HepG2 (cell line): ENCODE measurements at regions not wholly inside any gene's neighbourhood (a gene's known extent, or its start where the extent isn't known, plus 50 kb on each side); places are given as distances from the start of the nearest gene placed in this dataset.

Source experiments
- ATAC-seq: fragments of 200-7000 bp; cut with Tn5 transposase; 3 replicates; pipeline ENCODE4 v1.9.1; 2020; ENCODE audit warnings: mild to moderate bottlenecking, moderate library complexity
- BruUV-seq: library from RNA; stranded (reverse); fragments of 400-500 nt; replicated peaks from 2 replicates; lab custom pipeline; 2021; lab: Mats Ljungman, UMichigan
- CTCF ChIA-PET: fragments of 300-600 bp; formaldehyde crosslinking; extraction: SDS; loops from one replicate; lab custom pipeline; 2021; ENCODE audit warnings: low total read pairs, inconsistent platforms, low intra/inter-chr PET ratio; lab: Yijun Ruan, JAX
- POLR2A ChIA-PET: fragments of 350-600 bp; sonication (Branson Sonifier 250); formaldehyde crosslinking; loops from one replicate; lab custom pipeline; 2020; ENCODE audit warnings: antibody characterized with exemption, inconsistent platforms; lab: Yijun Ruan, JAX
- DNase-seq: peaks from one replicate; pipeline ENCODE4 v3.0.0-alpha.2; 2015; ENCODE audit warnings: low spot score
- FAIRE-seq: peaks from 3 replicates; lab custom pipeline; 2011; peaks lifted over from hg19 to GRCh38; lab: Jason Lieb, UNC
- H2AFZ ChIP-seq: one replicate; pipeline ENCODE4 v1.6.1; 2011; ENCODE audit warnings: low read length, inconsistent platforms
- H3K27ac ChIP-seq: fragments of 300-600 bp; 3 replicates; pipeline ENCODE4 v1.8.0; 2011; ENCODE audit warnings: mixed run types, mild to moderate bottlenecking, mixed read lengths, low read length, inconsistent platforms; ENCODE audit not compliant: insufficient read depth; ENCODE audit errors: extremely low read length
- H3K27me3 ChIP-seq, 2 experiments: fragments of 200-600 bp in 1 of 2; 2 replicates in 1 of 2; 3 replicates in 1 of 2; pipeline versions ENCODE4 v1.6.0 to v1.8.0; 2011; ENCODE audit warnings: low read length in 2 of 2, mild to moderate bottlenecking in 2 of 2, moderate library complexity in 2 of 2, inconsistent platforms in 1 of 2; ENCODE audit not compliant: insufficient read depth in 2 of 2, control insufficient read depth in 1 of 2
- H3K36me3 ChIP-seq, 2 experiments: fragments of 200-600 bp in 1 of 2; replicated peaks in 1 of 2; 2 replicates in 1 of 2; 3 replicates in 1 of 2; pipeline versions ENCODE4 v1.5.1 to v1.8.0; 2011; ENCODE audit warnings: low read length in 2 of 2, inconsistent platforms in 1 of 2; ENCODE audit not compliant: insufficient read depth in 2 of 2, control insufficient read depth in 1 of 2
- H3K4me1 ChIP-seq: 2 replicates; pipeline ENCODE4 v1.5.1; 2012; ENCODE audit warnings: low read length, inconsistent platforms; ENCODE audit not compliant: insufficient read depth
- H3K4me2 ChIP-seq: 2 replicates; pipeline ENCODE4 v1.6.0; 2011; ENCODE audit warnings: low read depth, low read length, inconsistent platforms
- H3K4me3 ChIP-seq, 3 experiments: fragments of 200-600 bp in 1 of 3; sonication (generic), shearing (Covaris generic) in 1 of 3; replicated peaks in 1 of 3; 2 replicates each; pipeline ENCODE4 v1.5.1; 2011 to 2016; ENCODE audit warnings: low read length in 3 of 3, inconsistent platforms in 2 of 3, low read depth in 2 of 3, mild to moderate bottlenecking in 2 of 3, control low read depth in 1 of 3, mixed read lengths in 1 of 3; ENCODE audit not compliant: insufficient read depth in 1 of 3
- H3K79me2 ChIP-seq: one replicate; pipeline ENCODE4 v1.6.1; 2011; ENCODE audit warnings: low read length, inconsistent platforms; ENCODE audit not compliant: insufficient read depth
- H3K9ac ChIP-seq: 2 replicates; pipeline ENCODE4 v1.6.0; 2011; ENCODE audit warnings: mild to moderate bottlenecking, low read depth, low read length, inconsistent platforms; ENCODE audit not compliant: insufficient read depth
- H3K9me3 ChIP-seq: 2 replicates; pipeline ENCODE4 v1.5.1; 2012; ENCODE audit warnings: mild to moderate bottlenecking, low read length
- H4K20me1 ChIP-seq: 2 replicates; pipeline ENCODE4 v1.6.0; 2011; ENCODE audit warnings: inconsistent platforms, mild to moderate bottlenecking, low read length, moderate library complexity; ENCODE audit not compliant: insufficient read depth
- HNRNPL ChIP-seq: fragments of 200-400 bp; formaldehyde crosslinking; IDR thresholded peaks from 2 replicates; pipeline ENCODE4 v1.6.1; 2017; ENCODE audit warnings: mild to moderate bottlenecking, low read depth, low read length
- MAFF ChIP-seq: IDR thresholded peaks from 2 replicates; pipeline ENCODE4 v1.6.1; 2011; ENCODE audit warnings: low read depth, low read length, improper control_type of control experiment
- MAFK ChIP-seq, 2 experiments: IDR thresholded peaks in 1 of 2; conservative IDR thresholded peaks in 1 of 2; 2 replicates each; pipeline ENCODE4 v1.6.1; 2011; ENCODE audit warnings: improper control_type of control experiment in 2 of 2, low read length in 2 of 2
- MYC ChIP-seq: sonication (generic); formaldehyde crosslinking; IDR thresholded peaks from 2 replicates; pipeline ENCODE4 v1.9.0; 2021; ENCODE audit warnings: missing genetic modification reagents, borderline replicate concordance
- PAF1 ChIP-seq: IDR thresholded peaks from 2 replicates; pipeline ENCODE4 v1.6.1; 2016; ENCODE audit warnings: missing genetic modification reagents, missing compliant biosample characterization
- RAD51 ChIP-seq: fragments of 450-650 bp; IDR thresholded peaks from 2 replicates; pipeline ENCODE4 v1.6.1; 2016; ENCODE audit warnings: borderline replicate concordance
- ZBTB3 ChIP-seq: sonication (generic); formaldehyde crosslinking; IDR thresholded peaks from 2 replicates; pipeline ENCODE4 v1.4.0; 2020; ENCODE audit warnings: low read depth, mild to moderate bottlenecking, moderate library complexity, missing genetic modification reagents, borderline replicate concordance
- ZNF17 ChIP-seq: sonication (generic); formaldehyde crosslinking; IDR thresholded peaks from 2 replicates; pipeline ENCODE4 v1.5.0; 2020; ENCODE audit warnings: mild to moderate bottlenecking, missing genetic modification reagents
- ZNF337 ChIP-seq: sonication (generic); formaldehyde crosslinking; IDR thresholded peaks from 2 replicates; pipeline ENCODE4 v1.5.1; 2020; ENCODE audit warnings: missing genetic modification reagents, low read depth, mild to moderate bottlenecking, borderline replicate concordance
- WGBS: methylation state at CpG from one replicate; pipeline ENCODE4 v1.1.6; 2017; ENCODE audit warnings: low lambda C conversion rate; 5-methylcytosine and 5-hydroxymethylcytosine counted together
- in situ Hi-C: cut with HindIII; loops from 2 replicates; pipeline ENCODE4 v1.10.0; 2017; ENCODE audit warnings: low pct_unique_long_range_greater_than_20kb; ENCODE audit not compliant: extremely low pct_ligation_motif_present
- intact Hi-C: fragments of 100-400 bp; cut with micrococcal nuclease; formaldehyde crosslinking; loops from one replicate; pipeline ENCODE4 v1.10.0; 2022; ENCODE audit not compliant: unreplicated experiment
- TF ChIP-seq, protein P1 (sequence below): sonication (generic); formaldehyde crosslinking; conservative IDR thresholded peaks from 2 replicates; pipeline ENCODE4 v1.4.0; 2020; ENCODE audit warnings: missing genetic modification reagents
- TF ChIP-seq, protein P2 (sequence below): sonication (generic); formaldehyde crosslinking; IDR thresholded peaks from 2 replicates; pipeline ENCODE4 v1.4.0; 2020; ENCODE audit warnings: low read depth, missing genetic modification reagents
- TF ChIP-seq, protein P3 (sequence below): IDR thresholded peaks from 2 replicates; pipeline ENCODE4 v1.6.1; 2016; ENCODE audit warnings: low read depth, control low read depth

DNA sequence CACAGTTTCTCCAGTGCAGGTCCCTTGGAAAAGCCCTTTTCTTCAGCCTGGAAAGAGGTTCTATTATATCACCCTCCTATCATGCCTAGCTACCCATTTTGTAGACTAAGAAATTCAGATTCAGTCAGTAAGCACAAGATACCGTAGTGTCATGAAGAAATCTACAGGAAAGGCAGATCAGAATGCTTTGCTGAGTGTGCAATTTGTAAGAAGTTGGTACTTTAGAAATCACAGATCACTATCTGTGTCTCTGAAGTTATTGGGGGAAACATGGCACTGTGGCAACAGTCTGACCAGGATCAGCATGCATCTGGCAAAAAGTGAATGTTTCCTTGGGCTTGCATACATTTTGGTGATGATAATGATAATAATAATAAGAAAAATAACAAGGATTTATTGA lies 531.8 kb downstream of the EPHB1 start:
- intact Hi-C loops = no loop called here
- H3K27ac ChIP-seq = no peak overlapping the region
- TF ChIP-seq MAFF (peak; percentile 80), MYC (CRISPR knock-in tag) (no peak), MAFK (conservative IDR thresholded peaks at IDR 0.05 in 1 of 2, IDR thresholded peaks at IDR 0.05 in 1 of 2; ENCODE audit: low read length in 2 of 2) (peak; percentile 60 to 86; a peak in 3 of 4 replicates)
- TF ChIP-seq, all 625 proteins: peak for 2
- no peaks in the 10 kb centered on the region for H3K36me3 ChIP-seq
- H3K4me3 ChIP-seq = no peak overlapping the region
- no peaks in the 10 kb centered on the region for H3K79me2 ChIP-seq
- POLR2A ChIA-PET = no interaction called here
- FAIRE-seq (no peak), ATAC-seq (no peak), DNase-seq (no peak)
- no peak overlapping the region for H2AFZ ChIP-seq
- no peaks in the 10 kb centered on the region for H4K20me1 ChIP-seq
- in situ Hi-C loops = no loop called here
- WGBS = 0% methylated on average over 1 of the region's 1 CpG
- no peak overlapping the region for H3K9ac ChIP-seq
- CTCF ChIA-PET = no interaction called here
- no peaks in the 10 kb centered on the region for H3K4me1 ChIP-seq
- H3K4me2 ChIP-seq = no peak overlapping the region
- no peaks in the 10 kb centered on the region for H3K9me3 ChIP-seq
- no peaks in the 10 kb centered on the region for H3K27me3 ChIP-seq
- no TSS peak for BruUV-seq

DNA sequence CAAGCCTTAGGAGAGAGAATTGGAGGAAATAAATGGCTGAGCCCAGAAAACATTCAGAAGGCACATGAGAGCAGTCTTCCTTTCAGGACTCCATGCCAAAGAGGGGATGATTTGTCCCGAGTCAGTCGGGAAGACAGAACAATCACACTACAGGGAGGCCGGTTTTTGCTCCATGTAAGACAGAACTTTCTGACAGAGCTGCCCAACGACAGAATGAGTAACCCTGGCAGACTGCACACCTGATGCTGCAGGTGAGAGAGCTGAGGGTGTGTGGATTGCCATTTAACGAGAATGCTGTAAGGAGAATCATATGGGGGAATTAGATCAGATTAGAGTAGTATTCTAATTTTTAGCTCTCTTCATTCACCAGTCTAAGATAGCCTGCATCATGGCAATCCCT lies 533.0 kb downstream of the EPHB1 start:
- in situ Hi-C loops = no loop called here
- no peak for FAIRE-seq
- Histone ChIP-seq H3K9ac (no peak overlapping the region), H3K4me1 (no peaks in the 10 kb centered on the region), H3K4me2 (no peak overlapping the region), H3K27ac (no peak overlapping the region), H3K27me3 (no peaks in the 10 kb centered on the region), H3K36me3 (no peaks in the 10 kb centered on the region), H2AFZ (no peak overlapping the region), H4K20me1 (no peaks in the 10 kb centered on the region), H3K79me2 (no peaks in the 10 kb centered on the region), H3K9me3 (no peaks in the 10 kb centered on the region), H3K4me3 (no peak overlapping the region)
- intact Hi-C loops = no loop called here
- no TSS peak for BruUV-seq
- no peak for DNase-seq
- WGBS = 0% methylated on average over 5 of the region's 5 CpGs
- ATAC-seq = no peak
- ChIA-PET POLR2A (no interaction called here), CTCF (no interaction called here)
- TF ChIP-seq, protein P1, sequence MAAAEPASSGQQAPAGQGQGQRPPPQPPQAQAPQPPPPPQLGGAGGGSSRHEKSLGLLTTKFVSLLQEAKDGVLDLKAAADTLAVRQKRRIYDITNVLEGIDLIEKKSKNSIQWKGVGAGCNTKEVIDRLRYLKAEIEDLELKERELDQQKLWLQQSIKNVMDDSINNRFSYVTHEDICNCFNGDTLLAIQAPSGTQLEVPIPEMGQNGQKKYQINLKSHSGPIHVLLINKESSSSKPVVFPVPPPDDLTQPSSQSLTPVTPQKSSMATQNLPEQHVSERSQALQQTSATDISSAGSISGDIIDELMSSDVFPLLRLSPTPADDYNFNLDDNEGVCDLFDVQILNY (CRISPR knock-in tag) = no peak
- TF ChIP-seq, protein P2, sequence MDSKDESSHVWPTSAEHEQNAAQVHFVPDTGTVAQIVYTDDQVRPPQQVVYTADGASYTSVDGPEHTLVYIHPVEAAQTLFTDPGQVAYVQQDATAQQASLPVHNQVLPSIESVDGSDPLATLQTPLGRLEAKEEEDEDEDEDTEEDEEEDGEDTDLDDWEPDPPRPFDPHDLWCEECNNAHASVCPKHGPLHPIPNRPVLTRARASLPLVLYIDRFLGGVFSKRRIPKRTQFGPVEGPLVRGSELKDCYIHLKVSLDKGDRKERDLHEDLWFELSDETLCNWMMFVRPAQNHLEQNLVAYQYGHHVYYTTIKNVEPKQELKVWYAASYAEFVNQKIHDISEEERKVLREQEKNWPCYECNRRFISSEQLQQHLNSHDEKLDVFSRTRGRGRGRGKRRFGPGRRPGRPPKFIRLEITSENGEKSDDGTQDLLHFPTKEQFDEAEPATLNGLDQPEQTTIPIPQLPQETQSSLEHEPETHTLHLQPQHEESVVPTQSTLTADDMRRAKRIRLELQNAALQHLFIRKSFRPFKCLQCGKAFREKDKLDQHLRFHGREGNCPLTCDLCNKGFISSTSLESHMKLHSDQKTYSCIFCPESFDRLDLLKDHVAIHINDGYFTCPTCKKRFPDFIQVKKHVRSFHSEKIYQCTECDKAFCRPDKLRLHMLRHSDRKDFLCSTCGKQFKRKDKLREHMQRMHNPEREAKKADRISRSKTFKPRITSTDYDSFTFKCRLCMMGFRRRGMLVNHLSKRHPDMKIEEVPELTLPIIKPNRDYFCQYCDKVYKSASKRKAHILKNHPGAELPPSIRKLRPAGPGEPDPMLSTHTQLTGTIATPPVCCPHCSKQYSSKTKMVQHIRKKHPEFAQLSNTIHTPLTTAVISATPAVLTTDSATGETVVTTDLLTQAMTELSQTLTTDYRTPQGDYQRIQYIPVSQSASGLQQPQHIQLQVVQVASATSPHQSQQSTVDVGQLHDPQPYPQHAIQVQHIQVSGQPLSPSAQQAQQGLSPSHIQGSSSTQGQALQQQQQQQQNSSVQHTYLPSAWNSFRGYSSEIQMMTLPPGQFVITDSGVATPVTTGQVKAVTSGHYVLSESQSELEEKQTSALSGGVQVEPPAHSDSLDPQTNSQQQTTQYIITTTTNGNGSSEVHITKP (CRISPR knock-in tag) = no peak
- TF ChIP-seq HNRNPL = no peak
- TF ChIP-seq ZBTB3 (CRISPR knock-in tag) = no peak
- TF ChIP-seq ZNF17 (CRISPR knock-in tag) = no peak
- TF ChIP-seq, protein P3, sequence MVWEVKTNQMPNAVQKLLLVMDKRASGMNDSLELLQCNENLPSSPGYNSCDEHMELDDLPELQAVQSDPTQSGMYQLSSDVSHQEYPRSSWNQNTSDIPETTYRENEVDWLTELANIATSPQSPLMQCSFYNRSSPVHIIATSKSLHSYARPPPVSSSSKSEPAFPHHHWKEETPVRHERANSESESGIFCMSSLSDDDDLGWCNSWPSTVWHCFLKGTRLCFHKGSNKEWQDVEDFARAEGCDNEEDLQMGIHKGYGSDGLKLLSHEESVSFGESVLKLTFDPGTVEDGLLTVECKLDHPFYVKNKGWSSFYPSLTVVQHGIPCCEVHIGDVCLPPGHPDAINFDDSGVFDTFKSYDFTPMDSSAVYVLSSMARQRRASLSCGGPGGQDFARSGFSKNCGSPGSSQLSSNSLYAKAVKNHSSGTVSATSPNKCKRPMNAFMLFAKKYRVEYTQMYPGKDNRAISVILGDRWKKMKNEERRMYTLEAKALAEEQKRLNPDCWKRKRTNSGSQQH = no peak
- no peak for TF ChIP-seq ZNF337
- TF ChIP-seq RAD51 = no peak
- no peak for TF ChIP-seq PAF1
